ENCODE measurements at regions not wholly inside any gene's neighbourhood (a gene's known extent, or its start where the extent isn't known, plus 50 kb on each side); places are given as distances from the start of the nearest gene placed in this dataset. TPM values are rescaled to one million over a fixed set of nuclear protein-coding genes. Genes with fewer than 3 reads are reported as not detected.
"Not testable (repeated sequence)": the region's sequence is repeated elsewhere in the genome, so short reads cannot be mapped to it uniquely, and the experiment has no call there.

GRCh38 chr3:151511433-151511832, 50.6 kb upstream of the IGSF10 start:
- H3K27ac ChIP-seq (ENCODE audit: low read depth, low read length); H2AK5ac ChIP-seq (ENCODE audit: low read length); H3K4me1 ChIP-seq (ENCODE audit: control insufficient read depth, low read depth, low read length); DNase-seq; H3K4me2 ChIP-seq (ENCODE audit: low read length); H3K27me3 ChIP-seq (ENCODE audit: insufficient read depth, low read length, poor library complexity); H3K9ac ChIP-seq (ENCODE audit: low read length); H3K4ac ChIP-seq (ENCODE audit: low read depth, low read length); H3K56ac ChIP-seq (ENCODE audit: low read length); H4K5ac ChIP-seq (ENCODE audit: low read length); H3K18ac ChIP-seq (ENCODE audit: low read length); H2BK120ac ChIP-seq (ENCODE audit: low read depth, low read length); H4K8ac ChIP-seq (ENCODE audit: low read depth, low read length); H2BK15ac ChIP-seq (replicated peaks; ENCODE audit: low read depth); H2BK5ac ChIP-seq (ENCODE audit: low read length); H3K79me2 ChIP-seq (ENCODE audit: control insufficient read depth, insufficient read depth, low read length); H3K23ac ChIP-seq (ENCODE audit: low read length); H3K79me1 ChIP-seq (ENCODE audit: low read length); H3K4me3 ChIP-seq (ENCODE audit: low read length); H3K36me3 ChIP-seq (ENCODE audit: control insufficient read depth, insufficient read depth, low read length): not testable (repeated sequence)
- no CpG with 5 or more reads among the region's 2 CpGs for WGBS (ENCODE audit: extremely low coverage, insufficient coverage, low lambda C conversion rate)

Small RNA genes in the stretch of these regions (small RNA-seq; reads per million reads assigned to genes)
- not detected for gene MIR5186 (ENCODE audit: insufficient read depth)
